Progenitor cell of endocrine pancreas (in vitro differentiated cells): ENCODE measurements at regions not wholly inside any gene's neighbourhood (a gene's known extent, or its start where the extent isn't known, plus 50 kb on each side); places are given as distances from the start of the nearest gene placed in this dataset.

Experiments used
- DNase-seq: peaks from one replicate; pipeline ENCODE4 v3.0.0; 2021; ENCODE audit warnings: low spot score; ENCODE audit not compliant: unreplicated experiment
- H3K27ac Mint-ChIP-seq: 2 replicates; pipeline ENCODE4 v1.8.0; 2021; ENCODE audit warnings: mild to moderate bottlenecking, moderate library complexity, mixed read lengths
- H3K27me3 Mint-ChIP-seq: 2 replicates; pipeline ENCODE4 v1.8.0; 2021; ENCODE audit warnings: mixed read lengths
- H3K36me3 Mint-ChIP-seq: 2 replicates; pipeline ENCODE4 v1.8.0; 2022; ENCODE audit warnings: mixed read lengths; ENCODE audit not compliant: insufficient read depth
- H3K4me1 Mint-ChIP-seq: 2 replicates; pipeline ENCODE4 v1.8.0; 2021; ENCODE audit warnings: low read depth, mixed read lengths
- H3K4me3 Mint-ChIP-seq: 2 replicates; pipeline ENCODE4 v1.8.0; 2021; ENCODE audit warnings: low read depth, mild to moderate bottlenecking, moderate library complexity, mixed read lengths
- H3K9me3 Mint-ChIP-seq: 2 replicates; pipeline ENCODE4 v1.8.0; 2021; ENCODE audit warnings: low read depth, mixed read lengths
- TF ChIP-seq, protein P1 (sequence below): fragments of 200-600 bp; sonication (generic); IDR thresholded peaks from one replicate; pipeline ENCODE4 v1.5.0; 2021; ENCODE audit warnings: antibody characterized with exemption, mild to moderate bottlenecking; ENCODE audit not compliant: unreplicated experiment

DNA sequence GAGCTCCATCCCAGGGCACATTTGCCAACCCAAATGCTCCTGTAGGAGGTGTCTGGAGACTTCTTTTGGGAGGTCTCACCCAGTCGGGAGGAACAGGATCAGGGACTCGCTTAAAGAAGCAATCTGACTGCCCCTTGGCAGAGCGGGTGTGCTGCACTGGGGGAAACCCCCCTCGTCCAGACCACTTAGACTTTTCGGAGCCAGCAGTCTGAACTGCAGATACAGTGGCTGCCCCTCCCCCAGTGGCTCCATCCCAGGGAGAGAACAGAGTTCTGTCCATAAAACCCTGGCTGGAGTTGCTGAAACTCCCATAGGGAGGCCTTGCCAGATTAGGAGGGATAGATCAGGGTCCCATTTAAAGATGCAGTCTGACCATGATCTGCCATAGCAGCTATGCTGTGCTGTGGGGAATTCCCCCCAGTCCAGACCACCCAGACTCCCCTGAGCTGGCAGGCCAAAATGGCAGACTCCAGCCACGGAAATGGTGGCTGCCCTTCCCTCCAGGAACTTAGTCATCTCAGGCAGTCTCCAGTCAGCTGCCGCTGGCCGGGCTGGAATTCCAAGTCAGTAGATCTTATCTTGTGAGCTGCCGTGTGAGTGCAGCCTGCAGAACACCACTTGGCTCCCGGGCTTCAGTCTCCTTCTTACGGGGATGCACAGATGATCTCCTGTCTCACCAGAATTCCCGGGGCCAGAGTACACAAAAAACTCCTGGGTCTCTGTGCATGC lies 278.1 kb upstream of the SASH1 start:
- Mint-ChIP-seq H3K27ac (no peak overlapping the region), H3K4me3 (no peak overlapping the region), H3K9me3 (peaks cover 50% of the 10 kb centered on the region), H3K4me1 (peaks cover 13% of the 10 kb centered on the region), H3K36me3 (peaks cover 33% of the 10 kb centered on the region), H3K27me3 (no peaks in the 10 kb centered on the region)
- TF ChIP-seq, protein P1, sequence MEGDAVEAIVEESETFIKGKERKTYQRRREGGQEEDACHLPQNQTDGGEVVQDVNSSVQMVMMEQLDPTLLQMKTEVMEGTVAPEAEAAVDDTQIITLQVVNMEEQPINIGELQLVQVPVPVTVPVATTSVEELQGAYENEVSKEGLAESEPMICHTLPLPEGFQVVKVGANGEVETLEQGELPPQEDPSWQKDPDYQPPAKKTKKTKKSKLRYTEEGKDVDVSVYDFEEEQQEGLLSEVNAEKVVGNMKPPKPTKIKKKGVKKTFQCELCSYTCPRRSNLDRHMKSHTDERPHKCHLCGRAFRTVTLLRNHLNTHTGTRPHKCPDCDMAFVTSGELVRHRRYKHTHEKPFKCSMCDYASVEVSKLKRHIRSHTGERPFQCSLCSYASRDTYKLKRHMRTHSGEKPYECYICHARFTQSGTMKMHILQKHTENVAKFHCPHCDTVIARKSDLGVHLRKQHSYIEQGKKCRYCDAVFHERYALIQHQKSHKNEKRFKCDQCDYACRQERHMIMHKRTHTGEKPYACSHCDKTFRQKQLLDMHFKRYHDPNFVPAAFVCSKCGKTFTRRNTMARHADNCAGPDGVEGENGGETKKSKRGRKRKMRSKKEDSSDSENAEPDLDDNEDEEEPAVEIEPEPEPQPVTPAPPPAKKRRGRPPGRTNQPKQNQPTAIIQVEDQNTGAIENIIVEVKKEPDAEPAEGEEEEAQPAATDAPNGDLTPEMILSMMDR = no peak
- no peak for DNase-seq

DNA sequence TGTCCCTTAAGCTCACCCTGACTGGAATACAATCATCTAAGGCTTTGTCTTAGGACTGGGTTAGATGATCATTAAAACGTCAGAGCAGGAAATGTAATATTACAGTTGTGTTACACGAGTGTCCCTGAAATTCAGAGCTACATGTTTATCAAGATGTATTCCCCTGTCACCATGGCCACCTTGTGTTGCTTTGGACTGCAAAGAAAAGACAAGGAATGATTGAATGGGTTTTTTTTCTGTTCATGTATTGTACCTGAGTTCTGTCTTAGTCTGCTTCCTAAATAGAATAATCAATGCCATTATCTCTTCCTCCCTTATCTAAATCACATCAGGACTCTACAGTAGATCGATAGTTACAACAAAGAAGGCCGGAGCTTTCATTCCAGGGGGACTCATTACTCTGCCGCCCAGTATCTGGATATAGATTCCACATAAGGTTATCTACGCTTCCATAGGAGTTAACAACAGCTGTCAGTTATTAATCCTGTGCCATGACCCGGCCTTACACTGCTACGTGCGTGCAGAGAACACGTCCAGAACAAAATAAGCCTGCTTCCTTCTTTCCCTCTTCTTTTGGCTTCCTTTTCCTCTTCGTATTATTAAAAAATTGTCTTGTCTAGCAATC lies 274.1 kb upstream of the SASH1 start:
- TF ChIP-seq, protein P1 = no peak
- Mint-ChIP-seq H3K4me3 (no peak overlapping the region), H3K27me3 (no peaks in the 10 kb centered on the region), H3K4me1 (peaks cover 13% of the 10 kb centered on the region), H3K9me3 (peaks cover 35% of the 10 kb centered on the region), H3K27ac (peak overlapping the region; percentile 76), H3K36me3 (peaks cover 23% of the 10 kb centered on the region)
- DNase-seq = no peak

DNA sequence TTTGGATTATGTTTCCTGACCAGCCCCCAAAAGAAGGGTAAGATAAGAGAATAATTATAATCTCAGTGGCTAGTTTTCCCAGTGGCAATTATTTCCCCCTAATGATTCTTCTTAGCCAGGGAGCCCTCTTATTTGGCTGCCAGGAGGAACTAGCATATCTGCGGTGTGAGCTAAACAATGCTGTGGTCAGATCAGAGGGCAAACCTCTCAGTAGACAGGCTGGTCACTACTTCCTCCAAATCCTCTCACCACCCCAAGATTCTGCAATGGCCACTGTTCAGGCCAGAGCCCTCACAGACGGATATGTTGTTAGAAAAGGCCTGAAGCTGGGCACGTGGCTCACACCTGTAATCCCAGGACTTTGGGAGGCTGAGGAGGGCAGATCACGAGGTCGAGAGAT lies 273.4 kb upstream of the SASH1 start:
- H3K27ac Mint-ChIP-seq = peak overlapping the region; percentile 76
- H3K27me3 Mint-ChIP-seq = no peaks in the 10 kb centered on the region
- H3K4me3 Mint-ChIP-seq = peak overlapping the region; percentile 25
- H3K36me3 Mint-ChIP-seq = peaks cover 20% of the 10 kb centered on the region
- TF ChIP-seq, protein P1 = no peak
- DNase-seq = no peak
- H3K4me1 Mint-ChIP-seq = peaks cover 13% of the 10 kb centered on the region
- H3K9me3 Mint-ChIP-seq = peaks cover 28% of the 10 kb centered on the region

DNA sequence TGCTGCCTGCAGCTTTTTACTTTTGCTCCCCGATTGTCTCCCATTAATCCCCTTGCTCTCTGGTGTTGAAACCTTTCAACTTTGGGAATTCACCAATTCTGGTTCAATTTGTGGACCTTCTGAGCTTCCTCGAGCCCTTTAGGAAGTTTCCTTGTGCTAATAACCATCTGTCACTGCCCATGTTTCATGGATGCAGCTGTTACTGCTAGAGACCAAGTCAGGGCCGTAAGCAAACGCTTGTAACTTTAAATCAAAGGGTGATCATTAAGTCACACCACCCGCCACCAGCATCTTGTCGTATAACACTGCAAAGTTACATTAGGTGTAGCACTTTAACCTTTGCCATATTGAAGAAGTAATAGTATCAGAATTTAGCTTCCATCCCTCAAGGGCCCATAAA lies 268.3 kb upstream of the SASH1 start:
- Mint-ChIP-seq H3K9me3 (peaks cover 14% of the 10 kb centered on the region), H3K36me3 (peaks cover 10% of the 10 kb centered on the region), H3K27me3 (no peaks in the 10 kb centered on the region), H3K4me3 (no peak overlapping the region), H3K27ac (no peak overlapping the region), H3K4me1 (peaks cover under 1% of the 10 kb centered on the region)
- TF ChIP-seq, protein P1 = no peak
- DNase-seq = no peak

DNA sequence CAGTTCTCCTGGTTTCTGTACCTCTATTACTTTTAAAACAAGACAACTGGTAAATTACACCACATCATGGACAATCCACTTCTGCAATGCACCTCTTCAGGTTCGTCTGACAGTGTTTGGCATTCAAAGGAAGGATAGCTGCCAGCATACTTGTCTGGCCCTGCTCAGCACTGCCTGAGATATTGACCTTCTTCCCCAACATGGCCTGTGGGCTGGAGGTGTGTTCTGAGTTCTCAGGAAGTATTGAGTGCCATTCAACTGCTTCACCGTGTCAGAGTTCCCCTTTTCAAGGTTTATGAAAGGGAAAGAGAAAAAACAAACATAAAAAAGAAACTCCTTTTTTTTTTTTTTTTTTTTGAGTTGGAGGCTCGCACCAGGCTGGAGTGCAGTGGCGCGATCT lies 267.9 kb upstream of the SASH1 start:
- no peak for DNase-seq
- Mint-ChIP-seq H3K27me3 (no peaks in the 10 kb centered on the region), H3K27ac (no peak overlapping the region), H3K9me3 (peaks cover 13% of the 10 kb centered on the region), H3K36me3 (peaks cover 8% of the 10 kb centered on the region), H3K4me1 (no peaks in the 10 kb centered on the region), H3K4me3 (no peak overlapping the region)
- TF ChIP-seq, protein P1 = no peak
